Esophagus squamous epithelium (tissue), 5 donors: ENCODE measurements at regions not wholly inside any gene's neighbourhood (a gene's known extent, or its start where the extent isn't known, plus 50 kb on each side); places are given as distances from the start of the nearest gene placed in this dataset.
"Not testable (repeated sequence)": the region's sequence is repeated elsewhere in the genome, so short reads cannot be mapped to it uniquely, and the experiment has no call there.

Experiments used
- DNase-seq: peaks from one replicate; lab custom pipeline; 2025; lab: John Stamatoyannopoulos, UW
- H3K27ac ChIP-seq, 4 donors: fragments of 200-600 bp; sonication (generic); one replicate each; pipeline ENCODE4 v1.5.1; 2016 to 2019; ENCODE audit warnings: mild to moderate bottlenecking in 1 of 4
- H3K27me3 ChIP-seq, 4 donors: fragments of 200-600 bp; sonication (generic); 1 replicate in 3 of 4; 2 replicates in 1 of 4; pipeline versions ENCODE4 v1.5.1 to v1.6.0; 2017 to 2021; ENCODE audit warnings: antibody characterized with exemption in 1 of 4
- H3K36me3 ChIP-seq, 3 donors: fragments of 200-600 bp; sonication (generic); one replicate each; pipeline ENCODE4 v1.5.1; 2016 to 2019
- H3K4me1 ChIP-seq, 3 donors: fragments of 200-600 bp; sonication (generic); one replicate each; pipeline ENCODE4 v1.5.1; 2017 to 2019
- H3K4me3 ChIP-seq, 4 donors: fragments of 200-600 bp; sonication (generic); 1 replicate in 3 of 4; 2 replicates in 1 of 4; pipeline ENCODE4 v1.5.1; 2016 to 2019; ENCODE audit warnings: mild to moderate bottlenecking in 2 of 4, moderate library complexity in 1 of 4
- H3K9me3 ChIP-seq, 3 donors: fragments of 200-600 bp; sonication (generic); one replicate each; pipeline ENCODE4 v1.5.1; 2016 to 2019
- CTCF ChIP-seq, 6 experiments: fragments of 450-650 bp in 4 of 6; fragments of 200-600 bp in 2 of 6; sonication (generic) in 2 of 6; IDR thresholded peaks; one replicate each; pipeline ENCODE4 v1.5.1; 2016 to 2019; ENCODE audit warnings: antibody characterized with exemption in 6 of 6, mild to moderate bottlenecking in 4 of 6, moderate library complexity in 4 of 6
- POLR2A ChIP-seq, 4 donors: fragments of 450-650 bp; IDR thresholded peaks; one replicate each; pipeline ENCODE4 v1.6.1; 2017; ENCODE audit warnings: antibody characterized with exemption in 4 of 4, mild to moderate bottlenecking in 4 of 4, moderate library complexity in 3 of 4
- WGBS, 2 donors: methylation state at CpG; one replicate each; pipeline ENCODE4 v1.1.5; 2018; 5-methylcytosine and 5-hydroxymethylcytosine counted together
- intact Hi-C: fragments of 100-400 bp; cut with DNase I; formaldehyde crosslinking; loops from one replicate; pipeline ENCODE4 v1.15.0; 2022
- donor health status: DM: yes; HTN: yes; CAD: no.

DNA sequence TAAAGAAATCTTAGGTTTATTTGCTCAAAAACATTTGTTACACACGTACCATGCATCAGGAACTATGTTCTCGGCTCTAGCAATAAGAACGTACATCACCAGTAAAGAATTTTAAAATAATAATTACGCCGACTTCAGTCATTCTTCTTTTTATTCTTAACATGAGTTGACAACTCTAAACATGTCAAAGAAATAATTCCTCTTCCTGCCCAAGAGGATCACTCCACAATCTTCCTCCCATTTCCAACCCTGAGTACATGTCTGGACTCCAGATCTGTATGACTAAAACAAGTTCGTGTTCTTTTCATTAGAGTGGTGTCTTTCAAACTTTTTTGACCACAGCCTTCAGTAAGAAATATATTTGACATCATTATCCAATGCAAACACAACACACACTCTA is 201.6 kb upstream of the GRIA3 start:
- Histone ChIP-seq H3K27me3 (no peaks in the 10 kb centered on the region), H3K36me3 (no peaks in the 10 kb centered on the region), H3K4me3 (no peak overlapping the region), H3K9me3 (no peaks in the 10 kb centered on the region), H3K27ac (no peak overlapping the region), H3K4me1 (no peaks in the 10 kb centered on the region)
- 39 to 63% methylated on average over 6 of the region's 6 CpGs for WGBS, 2 donors
- no peak for TF ChIP-seq POLR2A (IDR thresholded peaks at IDR 0.05)
- TF ChIP-seq CTCF (IDR thresholded peaks at IDR 0.05): no peak
- DNase-seq: no peak
- intact Hi-C loops: no loop called here

DNA sequence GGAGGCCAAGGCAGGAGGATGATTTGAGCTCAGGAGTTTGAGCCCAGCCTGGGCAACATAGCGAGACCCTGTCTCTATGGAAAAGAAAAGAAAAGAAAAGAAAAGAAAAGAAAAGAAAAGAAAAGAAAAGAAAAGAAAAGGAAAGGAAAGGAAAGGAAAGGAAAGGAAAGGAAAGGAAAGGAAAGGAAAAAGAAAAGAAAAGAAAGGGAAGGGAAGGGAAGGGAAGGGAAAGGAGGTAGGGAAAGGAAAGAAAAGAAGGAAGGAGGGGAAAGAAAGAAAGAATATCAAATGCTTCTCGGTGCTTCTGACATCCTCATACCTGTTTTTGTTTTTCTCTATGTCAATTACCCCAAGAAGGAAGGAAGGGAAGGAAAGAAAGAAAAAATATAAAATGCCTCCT is 181.2 kb upstream of the GRIA3 start:
- intact Hi-C loops, H3K36me3 ChIP-seq, H3K4me3 ChIP-seq, H3K27me3 ChIP-seq, H3K27ac ChIP-seq, H3K4me1 ChIP-seq, H3K9me3 ChIP-seq, DNase-seq: not testable (repeated sequence)
- WGBS, 2 donors: 63 to 83% methylated on average over 1 of the region's 2 CpGs

DNA sequence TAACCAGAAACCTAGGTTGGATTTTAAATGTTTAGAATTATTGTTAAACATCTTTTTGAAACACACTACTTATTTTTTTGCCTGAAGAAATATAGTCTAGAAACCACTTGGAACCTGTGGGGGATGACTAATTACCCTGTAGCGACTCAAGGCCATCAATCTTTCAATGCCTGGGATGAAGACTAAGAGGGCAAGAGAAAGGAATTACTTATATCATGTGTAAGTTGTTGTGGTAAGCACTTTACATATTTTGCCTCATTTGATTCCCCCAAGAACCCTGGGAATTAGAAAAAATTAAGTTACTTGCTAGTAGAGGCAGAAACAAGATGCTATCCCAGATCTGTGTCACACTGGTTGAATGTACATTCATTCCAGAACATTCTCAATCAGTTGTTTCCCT is 170.9 kb upstream of the GRIA3 start:
- H3K4me1 ChIP-seq: no peaks in the 10 kb centered on the region
- no peaks in the 10 kb centered on the region for H3K36me3 ChIP-seq
- DNase-seq: no peak
- no peak overlapping the region for H3K4me3 ChIP-seq
- intact Hi-C loops: no loop called here
- 13 to 29% methylated on average over 1 of the region's 1 CpG for WGBS, 2 donors
- no peaks in the 10 kb centered on the region for H3K27me3 ChIP-seq
- TF ChIP-seq POLR2A (IDR thresholded peaks at IDR 0.05) (no peak), CTCF (IDR thresholded peaks at IDR 0.05) (no peak)
- no peak overlapping the region for H3K27ac ChIP-seq
- no peaks in the 10 kb centered on the region for H3K9me3 ChIP-seq

DNA sequence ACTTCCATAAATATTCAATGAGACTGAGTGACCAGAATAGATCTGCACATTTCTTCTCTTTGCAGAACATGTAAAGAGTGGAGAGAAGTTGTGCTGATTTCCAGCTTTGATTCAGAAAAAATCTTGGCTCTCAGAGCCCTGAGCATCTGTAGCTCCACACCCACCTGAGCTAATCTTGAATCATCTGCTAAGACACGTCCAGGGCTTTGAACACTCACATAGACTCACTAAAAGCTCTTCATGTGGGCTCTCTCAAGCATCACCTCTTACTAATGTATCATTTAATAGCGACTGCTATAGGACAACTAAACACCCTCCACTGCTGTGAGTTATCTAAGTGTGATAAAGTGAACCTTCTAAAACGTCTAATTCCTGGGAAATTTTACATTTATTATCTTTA is 147.7 kb upstream of the GRIA3 start:
- Histone ChIP-seq H3K36me3 (no peaks in the 10 kb centered on the region), H3K4me1 (no peaks in the 10 kb centered on the region), H3K27me3 (no peaks in the 10 kb centered on the region), H3K27ac (no peak overlapping the region), H3K4me3 (no peak overlapping the region), H3K9me3 (no peaks in the 10 kb centered on the region)
- 26 to 28% methylated on average over 3 of the region's 3 CpGs for WGBS, 2 donors
- no peak for DNase-seq
- TF ChIP-seq CTCF (IDR thresholded peaks at IDR 0.05) (no peak), POLR2A (IDR thresholded peaks at IDR 0.05) (no peak)
- intact Hi-C loops: no loop called here

GRCh38 chrX:123049071-123049625 is 134.9 kb upstream of the GRIA3 start:
- Histone ChIP-seq H3K27ac (no peak overlapping the region), H3K4me3 (no peak overlapping the region), H3K9me3 (no peaks in the 10 kb centered on the region), H3K27me3 (no peaks in the 10 kb centered on the region), H3K4me1 (no peaks in the 10 kb centered on the region), H3K36me3 (no peaks in the 10 kb centered on the region)
- TF ChIP-seq CTCF (IDR thresholded peaks at IDR 0.05) (no peak), POLR2A (IDR thresholded peaks at IDR 0.05) (no peak)
- intact Hi-C loops: no loop called here
- 63 to 83% methylated on average over 2 to 3 of the region's 3 CpGs for WGBS, 2 donors
- DNase-seq: no peak

- intact Hi-C loops: no loop called here
- TF ChIP-seq CTCF (IDR thresholded peaks at IDR 0.05) (no peak), POLR2A (IDR thresholded peaks at IDR 0.05) (no peak)
- no peaks in the 10 kb centered on the region for H3K4me1 ChIP-seq
- H3K27ac ChIP-seq: no peak overlapping the region
- H3K9me3 ChIP-seq: no peaks in the 10 kb centered on the region
- no peak overlapping the region for H3K4me3 ChIP-seq
- DNase-seq: no peak
- H3K27me3 ChIP-seq: no peaks in the 10 kb centered on the region
- H3K36me3 ChIP-seq: no peaks in the 10 kb centered on the region
These were observed 123.1 kb upstream of the GRIA3 start for GRCh38 chrX:123060986-123061385.
